A673 (cell line): ENCODE measurements at regions not wholly inside any gene's neighbourhood (a gene's known extent, or its start where the extent isn't known, plus 50 kb on each side); places are given as distances from the start of the nearest gene placed in this dataset.
"Not testable (repeated sequence)": the region's sequence is repeated elsewhere in the genome, so short reads cannot be mapped to it uniquely, and the experiment has no call there.

Source experiments
- BruUV-seq: library from RNA; stranded (reverse); fragments of 400-500 nt; replicated peaks from 2 replicates; lab custom pipeline; 2021; lab: Mats Ljungman, UMichigan
- CTCF ChIA-PET: fragments of 300-600 bp; sonication (Branson Sonifier 250); formaldehyde crosslinking; loops from one replicate; lab custom pipeline; 2022; ENCODE audit warnings: antibody characterized with exemption; lab: Charles Lee
- POLR2A ChIA-PET: fragments of 300-600 bp; sonication (Branson Sonifier 250); formaldehyde crosslinking; loops from one replicate; lab custom pipeline; 2022; ENCODE audit warnings: antibody characterized with exemption; ENCODE audit not compliant: low non-redundant PET; lab: Charles Lee
- DNase-seq: peaks from one replicate; pipeline ENCODE4 v3.0.0-alpha.2; 2015; ENCODE audit warnings: low spot score
- H3K27ac ChIP-seq: fragments of 200-600 bp; sonication (generic); 2 replicates; pipeline ENCODE4 v1.5.1; 2016; ENCODE audit warnings: mixed run types, low read depth, mild to moderate bottlenecking, mixed read lengths, antibody characterized with exemption, low read length; ENCODE audit not compliant: poor library complexity, severe bottlenecking
- H3K27me3 ChIP-seq: fragments of 200-600 bp; sonication (generic); replicated peaks from 2 replicates; pipeline ENCODE4 v1.6.1; 2017; ENCODE audit warnings: mixed run types, low read depth, mild to moderate bottlenecking, mixed read lengths, antibody characterized with exemption, low read length; ENCODE audit not compliant: insufficient read depth, poor library complexity
- H3K36me3 ChIP-seq: fragments of 200-600 bp; sonication (generic); 2 replicates; pipeline ENCODE4 v1.6.1; 2016; ENCODE audit warnings: mixed run types, mild to moderate bottlenecking, mixed read lengths, antibody characterized with exemption, low read length; ENCODE audit not compliant: insufficient read depth, poor library complexity, severe bottlenecking
- H3K4me1 ChIP-seq: fragments of 200-600 bp; sonication (generic); 2 replicates; pipeline ENCODE4 v1.6.1; 2017; ENCODE audit warnings: mixed run types, mild to moderate bottlenecking, mixed read lengths, antibody characterized with exemption, low read length; ENCODE audit not compliant: insufficient read depth, poor library complexity, severe bottlenecking
- H3K4me3 ChIP-seq: fragments of 200-600 bp; sonication (generic); 2 replicates; pipeline ENCODE4 v1.5.1; 2016; ENCODE audit warnings: low read depth, mixed run types, mild to moderate bottlenecking, mixed read lengths, low read length; ENCODE audit not compliant: poor library complexity, severe bottlenecking
- H3K9me3 ChIP-seq: fragments of 200-600 bp; sonication (generic); 2 replicates; pipeline ENCODE4 v1.6.1; 2016; ENCODE audit warnings: mixed run types, low read depth, mild to moderate bottlenecking, mixed read lengths, antibody characterized with exemption, low read length; ENCODE audit not compliant: poor library complexity, severe bottlenecking
- CTCF ChIP-seq: fragments of 300-800, 200-600 bp; sonication (generic); conservative IDR thresholded peaks from 2 replicates; pipeline ENCODE4 v1.5.1; 2017; ENCODE audit warnings: low read depth, mild to moderate bottlenecking, antibody characterized with exemption, low read length, moderate library complexity, mixed read lengths
- EZH2 ChIP-seq: fragments of 200-600 bp; sonication (generic); IDR thresholded peaks from 2 replicates; pipeline ENCODE4 v1.6.1; 2017; ENCODE audit warnings: borderline replicate concordance, low read depth, mild to moderate bottlenecking, mixed read lengths, antibody characterized with exemption, low read length; ENCODE audit not compliant: poor library complexity, severe bottlenecking
- intact Hi-C: fragments of 100-400 bp; cut with micrococcal nuclease; formaldehyde crosslinking; loops from one replicate; pipeline ENCODE4 v1.10.0; 2022; ENCODE audit not compliant: unreplicated experiment

- H3K4me1 ChIP-seq, BruUV-seq, intact Hi-C loops: not testable (repeated sequence)
These were observed 109.4 kb upstream of the SGIP1 start for GRCh38 chr1:66424530-66424929.

GRCh38 chr1:66426239-66426853 lies 107.6 kb upstream of the SGIP1 start:
- Histone ChIP-seq H3K27me3 (no peaks in the 10 kb centered on the region), H3K9me3 (peaks cover 23% of the 10 kb centered on the region), H3K4me3 (no peak overlapping the region), H3K36me3 (no peaks in the 10 kb centered on the region), H3K27ac (no peak overlapping the region), H3K4me1 (no peaks in the 10 kb centered on the region)
- DNase-seq, result no peak
- POLR2A ChIA-PET, result no interaction called here
- CTCF ChIA-PET, result no interaction called here
- no TSS peak for BruUV-seq
- intact Hi-C loops, result no loop called here
- TF ChIP-seq CTCF (no peak), EZH2 (no peak)

More at GRCh38 chr1:66424530-66424929, 109.4 kb upstream of the SGIP1 start:
- H3K27ac ChIP-seq, H3K9me3 ChIP-seq, H3K36me3 ChIP-seq, POLR2A ChIA-PET, H3K27me3 ChIP-seq, CTCF ChIA-PET, DNase-seq, H3K4me3 ChIP-seq: not testable (repeated sequence)

- CTCF ChIA-PET, H3K4me3 ChIP-seq, DNase-seq, POLR2A ChIA-PET, H3K36me3 ChIP-seq, H3K4me1 ChIP-seq, BruUV-seq, H3K27ac ChIP-seq, intact Hi-C loops, H3K27me3 ChIP-seq: not testable (repeated sequence)
- peaks cover 27% of the 10 kb centered on the region for H3K9me3 ChIP-seq
These were observed 103.1 kb upstream of the SGIP1 start for GRCh38 chr1:66430815-66431214.

- H3K36me3 ChIP-seq, result no peaks in the 10 kb centered on the region
- intact Hi-C loops, result no loop called here
- peaks cover 27% of the 10 kb centered on the region for H3K9me3 ChIP-seq
- ChIA-PET CTCF (no interaction called here), POLR2A (no interaction called here)
- no peak overlapping the region for H3K4me3 ChIP-seq
- no peaks in the 10 kb centered on the region for H3K27me3 ChIP-seq
- no TSS peak for BruUV-seq
- no peak for TF ChIP-seq EZH2
- TF ChIP-seq CTCF, result no peak
- DNase-seq, result no peak
- H3K27ac ChIP-seq, result no peak overlapping the region
- peaks cover 6% of the 10 kb centered on the region for H3K4me1 ChIP-seq
These were observed 102.0 kb upstream of the SGIP1 start for GRCh38 chr1:66431999-66432398.
